ENCODE measurements at regions not wholly inside any gene's neighbourhood (a gene's known extent, or its start where the extent isn't known, plus 50 kb on each side); places are given as distances from the start of the nearest gene placed in this dataset.

GRCh38 chr3:194058189-194058571, 77.8 kb upstream of the HES1 start (continued):
- TF ChIP-seq REST (IDR thresholded peaks at IDR 0.05; ENCODE audit: low read depth) (no peak), CEBPB (IDR thresholded peaks at IDR 0.05; ENCODE audit: low read depth) (no peak), POLR2A (IDR thresholded peaks at IDR 0.05; ENCODE audit: borderline replicate concordance, extremely low read depth, insufficient read depth, insufficient read length) (no peak), CTCF (IDR thresholded peaks at IDR 0.05 in 2 of 3, conservative IDR thresholded peaks at IDR 0.05 in 1 of 3; ENCODE audit: borderline replicate concordance in 1 of 3, insufficient read depth in 1 of 3, low read depth in 2 of 3, low read length in 2 of 3) (no peak)

- Histone ChIP-seq H3K9me2 (ENCODE audit: insufficient read depth) (no peaks in the 10 kb centered on the region), H3K36me3 (ENCODE audit: control insufficient read depth in 1 of 2, insufficient read depth in 2 of 2, low read length in 2 of 2) (no peaks in the 10 kb centered on the region), H4K20me1 (ENCODE audit: insufficient read depth) (no peaks in the 10 kb centered on the region), H3K79me2 (ENCODE audit: insufficient read depth, low read length) (no peaks in the 10 kb centered on the region), H3K27me3 (ENCODE audit: insufficient read depth, low read length) (no peaks in the 10 kb centered on the region), H3K9ac (ENCODE audit: low read length) (no peak overlapping the region), H2AFZ (ENCODE audit: low read depth, low read length, poor library complexity, severe bottlenecking) (no peak overlapping the region), H3K4me2 (ENCODE audit: low read length) (no peak overlapping the region), H3K9me3 (ENCODE audit: control insufficient read depth in 1 of 2, insufficient read depth in 1 of 2, low read depth in 1 of 2, low read length in 2 of 2) (no peaks in the 10 kb centered on the region), H3K27ac (ENCODE audit: low read depth, low read length) (no peak overlapping the region), H3K4me3 (replicated peaks in 1 of 2; ENCODE audit: low read depth in 1 of 2, low read length in 2 of 2) (no peak overlapping the region), H3K4me1 (ENCODE audit: control insufficient read depth in 1 of 2, insufficient read depth in 2 of 2, low read length in 2 of 2) (peaks cover 7 to 8% of the 10 kb centered on the region in 2 experiments; a peak in 3 of 4 replicates)
- ATAC-seq, result no peak
- no peak for DNase-seq (ENCODE audit: low read depth, low spot score)
- POLR2A ChIA-PET, result no interaction called here
- RAD21 ChIA-PET (ENCODE audit: low non-redundant PET in 1 of 2, low total read pairs in 2 of 2, uncharacterized antibody in 2 of 2, unreplicated experiment in 2 of 2), result no interaction called here
- intact Hi-C loops (cut with micrococcal nuclease), result no loop called here
- TF ChIP-seq ZFX (IDR thresholded peaks at IDR 0.05) (no peak), ELF1 (IDR thresholded peaks at IDR 0.05; ENCODE audit: borderline replicate concordance, low read depth) (no peak), EZH2phosphoT487 (IDR thresholded peaks at IDR 0.05; ENCODE audit: borderline replicate concordance) (no peak), SRF (IDR thresholded peaks at IDR 0.05; ENCODE audit: low read depth) (no peak), SP1 (IDR thresholded peaks at IDR 0.05; ENCODE audit: low read depth) (no peak), ZNF274 (IDR thresholded peaks at IDR 0.05; ENCODE audit: low read depth, low read length) (no peak), CBX3 (IDR thresholded peaks at IDR 0.05; ENCODE audit: low read depth) (no peak), POLR2A (IDR thresholded peaks at IDR 0.05; ENCODE audit: borderline replicate concordance, extremely low read depth, insufficient read depth, insufficient read length) (no peak), REST (IDR thresholded peaks at IDR 0.05; ENCODE audit: low read depth) (no peak), FOSL1 (IDR thresholded peaks at IDR 0.05; ENCODE audit: low read depth) (no peak), EZH2 (IDR thresholded peaks at IDR 0.05) (no peak)
- TF ChIP-seq, protein P1, sequence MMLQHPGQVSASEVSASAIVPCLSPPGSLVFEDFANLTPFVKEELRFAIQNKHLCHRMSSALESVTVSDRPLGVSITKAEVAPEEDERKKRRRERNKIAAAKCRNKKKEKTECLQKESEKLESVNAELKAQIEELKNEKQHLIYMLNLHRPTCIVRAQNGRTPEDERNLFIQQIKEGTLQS (IDR thresholded peaks at IDR 0.05), result no peak
- no TSS peak for BruUV-seq (replicated peaks)
- CTCF ChIA-PET, result interaction anchor here (1.0 kb wide), 1 partner anchor 257 kb away, joined by 3 read pairs; no protein-coding TSS in a partner anchor
Measured at GRCh38 chr3:194058753-194059152, 77.2 kb upstream of the HES1 start.
